ENCODE measurements at regions not wholly inside any gene's neighbourhood (a gene's known extent, or its start where the extent isn't known, plus 50 kb on each side); places are given as distances from the start of the nearest gene placed in this dataset.

DNA sequence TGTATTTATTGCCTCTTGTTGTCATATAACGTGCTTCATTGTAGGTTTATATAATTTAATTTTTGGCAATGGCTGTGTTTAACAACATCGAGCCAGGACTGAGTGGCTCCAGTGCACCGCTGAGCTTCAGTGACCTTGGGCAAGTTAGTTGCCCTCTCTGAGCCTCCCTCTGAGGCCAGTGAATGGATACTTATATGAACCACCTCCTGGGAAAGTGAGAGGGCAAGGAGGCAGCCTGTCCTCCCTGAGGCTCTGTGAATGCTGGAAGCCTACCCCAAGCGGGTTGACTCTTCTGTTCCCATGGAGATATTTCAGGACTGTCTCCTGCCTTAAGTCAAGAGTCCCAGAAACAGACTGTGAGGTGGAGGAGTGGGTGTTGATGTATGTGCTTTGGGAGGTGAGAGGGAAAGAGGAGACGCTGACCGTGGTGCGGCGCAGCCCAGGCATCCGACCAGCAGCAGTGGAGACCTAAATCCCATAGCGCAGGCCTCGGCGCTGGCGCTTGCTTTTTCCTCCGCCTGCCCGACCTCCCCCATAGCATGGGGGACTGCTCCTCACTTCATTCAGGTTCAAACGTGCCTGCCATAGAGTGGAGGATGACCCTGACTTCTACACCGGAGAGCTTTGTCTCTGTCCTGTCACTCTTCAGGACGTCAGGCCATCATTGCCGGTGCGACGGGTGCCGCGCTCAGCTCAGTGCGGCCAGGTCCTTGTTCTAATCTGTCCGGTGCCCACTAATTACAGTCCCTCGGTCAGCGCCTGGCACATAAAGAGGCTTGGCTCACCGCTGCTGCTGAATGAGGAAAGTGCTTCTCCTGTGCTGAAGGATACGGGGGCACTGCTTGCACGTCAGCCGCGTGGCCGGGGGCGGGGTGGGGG is 167.3 kb upstream of the HS6ST1 start:
- TF ChIP-seq, protein P1, sequence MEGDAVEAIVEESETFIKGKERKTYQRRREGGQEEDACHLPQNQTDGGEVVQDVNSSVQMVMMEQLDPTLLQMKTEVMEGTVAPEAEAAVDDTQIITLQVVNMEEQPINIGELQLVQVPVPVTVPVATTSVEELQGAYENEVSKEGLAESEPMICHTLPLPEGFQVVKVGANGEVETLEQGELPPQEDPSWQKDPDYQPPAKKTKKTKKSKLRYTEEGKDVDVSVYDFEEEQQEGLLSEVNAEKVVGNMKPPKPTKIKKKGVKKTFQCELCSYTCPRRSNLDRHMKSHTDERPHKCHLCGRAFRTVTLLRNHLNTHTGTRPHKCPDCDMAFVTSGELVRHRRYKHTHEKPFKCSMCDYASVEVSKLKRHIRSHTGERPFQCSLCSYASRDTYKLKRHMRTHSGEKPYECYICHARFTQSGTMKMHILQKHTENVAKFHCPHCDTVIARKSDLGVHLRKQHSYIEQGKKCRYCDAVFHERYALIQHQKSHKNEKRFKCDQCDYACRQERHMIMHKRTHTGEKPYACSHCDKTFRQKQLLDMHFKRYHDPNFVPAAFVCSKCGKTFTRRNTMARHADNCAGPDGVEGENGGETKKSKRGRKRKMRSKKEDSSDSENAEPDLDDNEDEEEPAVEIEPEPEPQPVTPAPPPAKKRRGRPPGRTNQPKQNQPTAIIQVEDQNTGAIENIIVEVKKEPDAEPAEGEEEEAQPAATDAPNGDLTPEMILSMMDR (IDR thresholded peaks at IDR 0.05; ENCODE audit: insufficient read depth, low read length) = no peak
- no peak for DNase-seq (ENCODE audit: low read depth)
- H3K4me3 ChIP-seq (ENCODE audit: low read depth, low read length) = no peak overlapping the region

DNA sequence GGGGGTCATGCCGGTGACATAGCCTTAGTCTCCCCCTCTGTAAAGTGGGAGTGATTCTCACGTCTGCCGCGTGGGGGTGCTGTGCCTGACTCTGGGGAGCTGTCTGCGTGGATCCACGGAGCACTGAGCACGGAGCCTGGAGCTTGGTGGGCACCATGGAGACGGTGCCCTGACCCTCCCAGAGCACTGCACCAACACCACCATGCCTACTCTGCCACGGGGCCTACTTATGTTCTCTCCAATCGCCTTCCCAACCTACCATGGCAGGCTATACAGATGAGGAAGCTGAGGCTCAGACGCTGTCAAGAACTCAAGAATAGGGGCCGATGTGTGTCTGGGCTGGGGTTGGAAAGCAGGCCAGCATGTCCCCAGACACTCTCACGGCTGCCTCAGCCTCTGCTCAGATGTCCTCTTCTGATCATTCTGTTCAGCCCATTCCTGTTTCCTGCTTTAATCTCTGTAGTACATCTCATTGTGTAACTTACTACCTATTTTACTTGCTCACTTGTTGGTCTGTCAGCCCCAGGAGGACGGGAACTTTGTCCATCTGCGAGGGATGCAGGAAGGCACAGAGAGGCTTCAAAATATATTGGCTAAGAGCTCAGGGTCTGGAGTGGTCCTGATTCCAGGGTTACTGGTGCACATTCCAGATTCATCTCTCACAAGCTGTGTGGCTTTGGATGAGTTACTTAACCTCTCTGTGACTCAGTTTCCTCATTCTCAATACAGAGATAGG is 168.1 kb upstream of the HS6ST1 start:
- TF ChIP-seq, protein P1 (IDR thresholded peaks at IDR 0.05; ENCODE audit: insufficient read depth, low read length) = no peak
- no peak overlapping the region for H3K4me3 ChIP-seq (ENCODE audit: low read depth, low read length)
- DNase-seq (ENCODE audit: low read depth) = no peak

DNA sequence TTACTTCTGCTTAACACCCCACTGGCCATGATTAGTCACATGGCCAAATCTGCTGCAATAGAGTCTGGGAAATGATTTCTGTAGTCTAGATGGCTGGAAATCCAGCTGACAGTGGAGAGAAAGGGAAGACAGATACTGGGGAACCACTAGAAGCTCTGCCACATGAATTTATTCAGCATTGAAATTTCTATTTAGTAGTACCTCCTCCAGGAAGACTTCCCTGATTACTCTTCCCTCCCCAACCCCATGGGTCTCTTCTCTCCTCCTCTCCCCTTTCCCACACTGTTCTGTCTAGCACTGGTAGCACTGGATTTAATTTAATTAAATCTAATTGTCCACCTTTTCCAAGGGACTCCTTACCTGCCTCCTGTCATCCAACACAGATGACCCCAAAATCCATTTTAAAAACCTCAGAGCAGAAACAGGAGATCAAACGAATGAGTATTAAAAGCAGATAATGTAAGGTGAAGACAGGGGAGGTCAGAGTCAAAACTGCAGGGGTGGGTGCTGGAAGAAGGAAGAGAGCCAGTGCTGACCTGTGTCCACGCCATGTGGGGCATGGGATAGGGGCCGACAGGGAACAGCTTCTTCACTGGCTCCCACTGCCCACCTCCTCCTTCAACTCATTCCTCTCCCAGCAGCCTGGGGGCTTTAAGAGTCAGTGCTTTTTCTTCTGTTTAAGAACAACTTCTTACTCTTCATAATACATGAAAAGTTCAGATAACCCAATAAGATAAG is 169.2 kb upstream of the HS6ST1 start:
- H3K4me3 ChIP-seq (ENCODE audit: low read depth, low read length) = no peak overlapping the region
- TF ChIP-seq, protein P1 (IDR thresholded peaks at IDR 0.05; ENCODE audit: insufficient read depth, low read length) = no peak
- no peak for DNase-seq (ENCODE audit: low read depth)

DNA sequence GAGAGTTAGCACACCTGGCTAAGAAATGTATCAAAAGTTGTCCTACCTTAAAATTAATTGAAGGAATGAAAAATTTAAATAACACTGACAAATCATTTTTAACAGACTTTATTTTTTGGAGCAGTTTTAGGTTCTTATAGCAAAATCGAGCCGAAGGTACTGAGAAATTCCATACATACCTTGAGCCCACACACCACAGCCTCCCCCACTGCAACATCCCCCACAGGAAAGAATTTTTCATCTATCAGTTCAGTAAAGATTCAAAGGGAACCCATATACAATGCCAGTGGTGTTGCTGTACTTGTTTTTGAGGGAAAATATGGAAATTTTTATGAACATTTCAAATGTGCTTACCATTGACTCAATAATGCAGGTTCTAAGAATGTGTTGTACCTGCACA is 169.8 kb upstream of the HS6ST1 start:
- DNase-seq (ENCODE audit: low read depth) = no peak
- no peak overlapping the region for H3K4me3 ChIP-seq (ENCODE audit: low read depth, low read length)
- TF ChIP-seq, protein P1 (IDR thresholded peaks at IDR 0.05; ENCODE audit: insufficient read depth, low read length) = no peak

DNA sequence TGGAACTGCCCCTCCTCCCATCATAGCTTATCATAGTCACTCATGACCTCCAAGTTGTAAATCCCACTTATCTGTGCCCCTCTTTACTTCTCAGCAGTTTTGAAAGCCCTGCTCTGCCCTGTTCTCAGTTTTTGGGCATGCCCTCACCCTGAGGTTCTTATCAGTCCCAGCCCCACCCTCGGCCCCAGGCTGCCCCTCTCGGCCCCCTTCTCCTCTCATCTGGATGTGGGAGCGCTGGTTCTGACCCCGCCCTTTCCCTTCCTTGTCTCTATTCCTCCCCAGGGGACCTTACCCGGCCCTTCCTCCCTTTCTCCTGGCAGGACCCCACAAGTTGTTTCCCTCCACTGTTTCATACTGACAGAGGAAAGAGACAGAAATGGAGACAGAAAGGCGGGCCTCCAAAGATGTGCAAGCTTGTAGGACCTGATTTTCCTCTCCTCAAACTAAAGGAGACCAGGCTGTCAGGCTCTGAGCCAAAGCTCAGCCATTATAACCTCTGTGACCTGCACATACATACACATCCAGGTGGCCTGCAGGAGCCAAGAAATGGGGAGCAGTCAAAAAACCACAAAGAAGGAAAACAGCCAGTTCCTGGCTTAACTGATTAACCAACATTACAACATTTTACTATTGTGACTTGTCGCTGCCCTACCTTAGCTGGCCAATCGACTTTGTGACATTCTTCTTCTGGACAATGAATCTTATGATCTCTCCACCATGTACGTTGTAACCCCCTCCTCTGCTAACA is 171.0 kb upstream of the HS6ST1 start:
- no peak for DNase-seq (ENCODE audit: low read depth)
- no peak overlapping the region for H3K4me3 ChIP-seq (ENCODE audit: low read depth, low read length)
- TF ChIP-seq, protein P1 (IDR thresholded peaks at IDR 0.05; ENCODE audit: insufficient read depth, low read length) = no peak

DNA sequence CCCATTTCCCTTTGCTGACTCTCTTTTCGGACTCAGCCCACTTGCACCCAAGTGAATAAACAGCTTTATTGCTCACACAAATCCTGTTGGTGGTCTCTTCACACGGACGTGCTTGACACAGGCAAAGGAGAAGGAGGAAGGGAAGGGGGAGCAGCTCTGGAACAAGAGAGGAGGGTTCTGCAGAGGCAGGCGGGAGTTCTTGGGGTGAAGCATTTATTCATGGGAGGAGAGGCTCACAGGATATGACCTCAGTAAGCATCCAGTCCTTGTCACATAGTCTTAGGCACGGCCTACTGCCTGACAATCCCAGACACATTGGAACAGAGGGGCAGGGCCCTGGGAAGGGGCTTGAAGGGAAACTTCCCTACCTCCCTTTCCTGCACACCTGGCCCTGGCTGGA is 171.7 kb upstream of the HS6ST1 start:
- TF ChIP-seq, protein P1 (IDR thresholded peaks at IDR 0.05; ENCODE audit: insufficient read depth, low read length) = no peak
- DNase-seq (ENCODE audit: low read depth) = no peak

More for the DNA sequence above, 171.7 kb upstream of the HS6ST1 start:
- no peak overlapping the region for H3K4me3 ChIP-seq (ENCODE audit: low read depth, low read length)

Measured in fibroblast of the aortic adventitia (primary cell).